Calu3 (cell line): ENCODE measurements at regions not wholly inside any gene's neighbourhood (a gene's known extent, or its start where the extent isn't known, plus 50 kb on each side); places are given as distances from the start of the nearest gene placed in this dataset.

Source experiments
- BruUV-seq: library from RNA; stranded (reverse); fragments of 400-500 nt; replicated peaks from 2 replicates; lab custom pipeline; 2021; lab: Mats Ljungman, UMichigan
- CTCF ChIA-PET: fragments of 300-600 bp; sonication (Branson Sonifier 250); formaldehyde crosslinking; loops from one replicate; lab custom pipeline; 2022; ENCODE audit warnings: antibody characterized with exemption; lab: Charles Lee
- DNase-seq: peaks from one replicate; pipeline ENCODE4 v3.0.0; 2022
- H3K27ac Mint-ChIP-seq: one replicate; pipeline ENCODE4 v1.8.0; 2022; ENCODE audit warnings: mixed read lengths; ENCODE audit not compliant: unreplicated experiment
- H3K27me3 Mint-ChIP-seq: one replicate; pipeline ENCODE4 v1.8.0; 2022; ENCODE audit warnings: mixed read lengths; ENCODE audit not compliant: unreplicated experiment
- H3K36me3 Mint-ChIP-seq: one replicate; pipeline ENCODE4 v1.8.0; 2022; ENCODE audit warnings: mild to moderate bottlenecking, moderate library complexity, mixed read lengths; ENCODE audit not compliant: insufficient read depth, unreplicated experiment
- H3K4me1 Mint-ChIP-seq: one replicate; pipeline ENCODE4 v1.8.0; 2022; ENCODE audit warnings: mild to moderate bottlenecking, low read depth, mixed read lengths; ENCODE audit not compliant: unreplicated experiment
- H3K4me3 Mint-ChIP-seq: one replicate; pipeline ENCODE4 v1.8.0; 2022; ENCODE audit warnings: mild to moderate bottlenecking, low read depth, moderate library complexity, mixed read lengths; ENCODE audit not compliant: unreplicated experiment
- H3K9me3 Mint-ChIP-seq: one replicate; pipeline ENCODE4 v1.8.0; 2022; ENCODE audit warnings: low read depth, mixed read lengths; ENCODE audit not compliant: unreplicated experiment
- CTCF ChIP-seq: fragments of 200-600 bp; IDR thresholded peaks from one replicate; pipeline ENCODE4 v1.8.0; 2022; ENCODE audit warnings: antibody characterized with exemption; ENCODE audit not compliant: unreplicated experiment
- intact Hi-C: fragments of 100-400 bp; cut with micrococcal nuclease; formaldehyde crosslinking; loops from one replicate; pipeline ENCODE4 v1.10.0; 2022; ENCODE audit not compliant: unreplicated experiment

DNA sequence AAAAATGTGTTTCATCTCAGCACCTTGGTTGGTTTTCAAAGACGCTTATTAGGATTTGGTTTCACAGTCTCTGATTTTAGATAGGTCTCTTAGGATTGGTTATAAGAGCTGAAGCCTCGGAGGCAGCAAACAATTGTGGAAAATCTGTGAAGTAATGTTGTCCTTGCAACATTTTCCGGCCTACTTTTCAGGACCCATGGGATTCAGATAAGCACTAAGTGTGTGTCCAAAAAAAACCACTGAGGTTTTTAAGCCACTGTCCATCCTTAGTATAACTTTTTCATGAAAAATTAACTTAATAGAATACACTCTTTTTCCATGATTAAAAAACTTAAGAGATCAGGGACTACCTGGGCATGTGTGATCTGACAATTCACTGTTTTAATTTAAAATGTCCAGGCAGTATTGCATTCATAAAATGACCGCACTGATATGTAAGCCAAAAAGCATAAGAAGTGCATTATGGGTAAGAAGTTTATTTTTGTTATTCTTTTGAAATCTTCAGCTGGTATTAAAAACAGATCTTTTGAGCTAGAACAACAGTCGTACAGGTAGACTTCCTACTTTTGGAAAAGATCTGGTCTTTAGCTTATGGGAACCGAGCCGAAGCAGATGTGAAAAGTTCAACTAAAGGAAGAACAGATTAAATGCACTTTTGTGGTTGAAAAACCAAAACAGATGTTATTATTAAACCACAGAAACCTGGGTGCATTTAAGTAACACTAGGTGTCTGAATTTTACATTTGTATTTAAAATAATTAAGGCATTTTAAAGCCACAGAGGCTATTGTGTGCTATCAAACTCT, 479.4 kb upstream of the ZEB2 start:
- intact Hi-C loops: no loop called here
- no peak for DNase-seq
- Mint-ChIP-seq H3K27me3 (no peaks in the 10 kb centered on the region), H3K36me3 (no peaks in the 10 kb centered on the region), H3K4me1 (no peaks in the 10 kb centered on the region), H3K9me3 (no peaks in the 10 kb centered on the region), H3K4me3 (no peak overlapping the region), H3K27ac (no peak overlapping the region)
- no peak for TF ChIP-seq CTCF
- CTCF ChIA-PET: no interaction called here
- BruUV-seq: no TSS peak

DNA sequence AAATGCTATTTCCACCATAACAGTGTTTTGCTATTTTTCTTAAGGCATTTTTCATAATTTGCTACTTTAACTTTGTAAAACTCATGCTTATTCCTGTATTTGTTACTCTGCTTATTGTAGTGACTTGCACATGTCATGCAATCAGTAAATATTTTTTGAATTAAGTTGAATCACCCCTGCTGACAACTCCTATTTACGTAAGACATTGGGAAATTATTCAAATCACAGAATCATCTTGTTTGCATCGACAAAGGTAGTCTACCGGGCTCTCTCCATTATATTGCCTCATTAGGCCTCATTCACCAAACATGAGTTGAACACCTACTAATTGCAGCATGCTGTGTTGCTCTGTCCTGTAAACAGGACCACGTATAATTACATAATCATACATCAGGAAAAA, 478.5 kb upstream of the ZEB2 start:
- H3K36me3 Mint-ChIP-seq: no peaks in the 10 kb centered on the region
- no peak overlapping the region for H3K4me3 Mint-ChIP-seq
- intact Hi-C loops: no loop called here
- H3K4me1 Mint-ChIP-seq: no peaks in the 10 kb centered on the region
- no peaks in the 10 kb centered on the region for H3K9me3 Mint-ChIP-seq
- no peak for TF ChIP-seq CTCF
- CTCF ChIA-PET: no interaction called here
- H3K27ac Mint-ChIP-seq: no peak overlapping the region
- no TSS peak for BruUV-seq
- DNase-seq: no peak
- no peaks in the 10 kb centered on the region for H3K27me3 Mint-ChIP-seq

GRCh38 chr2:144996225-144996795, 476.4 kb upstream of the ZEB2 start:
- Mint-ChIP-seq H3K4me3 (no peak overlapping the region), H3K9me3 (no peaks in the 10 kb centered on the region), H3K27ac (no peak overlapping the region), H3K36me3 (no peaks in the 10 kb centered on the region), H3K4me1 (no peaks in the 10 kb centered on the region), H3K27me3 (no peaks in the 10 kb centered on the region)
- no peak for DNase-seq
- CTCF ChIA-PET: no interaction called here
- no TSS peak for BruUV-seq
- intact Hi-C loops: no loop called here
- TF ChIP-seq CTCF: no peak

DNA sequence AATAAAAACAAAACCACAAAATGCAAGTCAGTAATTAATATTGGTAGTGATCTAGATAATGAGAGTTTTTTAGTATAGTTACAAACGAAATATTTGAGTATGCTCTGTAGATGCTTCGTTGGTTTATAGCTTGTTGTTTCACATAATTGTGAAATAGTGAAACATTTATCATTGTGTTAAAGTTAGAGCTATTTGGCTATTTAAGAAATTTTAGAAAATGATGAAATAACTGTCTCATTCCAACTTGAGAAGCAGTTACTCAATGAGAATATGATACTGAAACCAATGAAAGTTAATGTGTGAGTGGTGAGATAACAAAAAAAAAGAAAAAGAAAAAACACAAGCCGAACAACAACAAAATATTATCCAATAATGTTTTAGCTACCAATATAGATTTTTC, 475.6 kb upstream of the ZEB2 start:
- intact Hi-C loops: no loop called here
- Mint-ChIP-seq H3K4me1 (no peaks in the 10 kb centered on the region), H3K27ac (no peak overlapping the region), H3K4me3 (no peak overlapping the region), H3K36me3 (no peaks in the 10 kb centered on the region), H3K9me3 (no peaks in the 10 kb centered on the region), H3K27me3 (no peaks in the 10 kb centered on the region)
- no peak for TF ChIP-seq CTCF
- DNase-seq: no peak
- CTCF ChIA-PET: no interaction called here
- no TSS peak for BruUV-seq
